GM18858 (cell line): ENCODE measurements at regions not wholly inside any gene's neighbourhood (a gene's known extent, or its start where the extent isn't known, plus 50 kb on each side); places are given as distances from the start of the nearest gene placed in this dataset.
"Not testable (repeated sequence)": the region's sequence is repeated elsewhere in the genome, so short reads cannot be mapped to it uniquely, and the experiment has no call there.

Experiments used
- ATAC-seq: cut with Tn5 transposase; IDR thresholded peaks from one replicate; pipeline ENCODE4 v1.9.1; 2021; ENCODE audit not compliant: unreplicated experiment

GRCh38 chr22:34805771-34806170, 260.2 kb upstream of the ISX start:
- no peak for ATAC-seq

DNA sequence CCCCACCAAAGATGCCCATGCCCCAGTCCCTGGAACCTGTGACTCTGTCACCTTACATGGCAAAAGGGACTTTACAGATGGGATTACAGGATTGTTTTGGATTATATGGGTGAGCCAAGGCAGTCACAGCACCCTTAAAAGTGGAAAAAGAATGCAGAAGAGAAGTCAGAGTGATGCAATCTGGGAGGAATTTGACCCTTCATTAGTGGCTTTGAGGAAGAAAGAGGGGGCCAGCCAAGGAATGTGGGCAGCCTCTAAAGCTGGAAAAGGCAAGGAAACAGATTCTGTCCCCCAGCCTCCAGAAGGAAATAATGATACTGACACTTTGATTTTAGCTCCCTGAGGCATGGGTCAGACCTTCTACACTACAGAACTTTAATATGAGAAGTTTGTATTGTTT, 257.3 kb upstream of the ISX start:
- ATAC-seq: no peak

GRCh38 chr22:34812631-34813030, 253.3 kb upstream of the ISX start:
- no peak for ATAC-seq

- no peak for ATAC-seq
These were observed 251.5 kb upstream of the ISX start for GRCh38 chr22:34814260-34815025.

GRCh38 chr22:34829485-34829884, 236.5 kb upstream of the ISX start:
- no peak for ATAC-seq

DNA sequence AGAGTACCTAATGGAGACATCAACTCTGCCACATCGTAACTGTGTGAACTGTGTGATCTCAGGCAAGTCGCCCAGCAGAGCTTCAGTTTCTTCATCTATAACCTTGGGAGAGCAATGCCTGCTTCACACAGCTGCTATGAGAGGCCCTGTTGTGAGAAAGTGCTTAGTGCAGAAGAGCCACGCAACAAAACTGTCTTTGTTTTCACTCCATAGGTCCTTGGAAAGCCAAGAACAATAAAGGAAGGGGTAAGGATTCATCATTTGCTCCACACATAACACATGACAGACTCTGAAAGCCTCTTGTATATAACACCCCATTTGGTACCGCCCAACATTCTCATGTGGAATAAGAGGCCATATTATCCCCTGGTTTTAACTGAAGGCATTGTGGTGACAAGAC, 231.9 kb upstream of the ISX start:
- ATAC-seq: no peak

GRCh38 chr22:34834541-34834940, 231.4 kb upstream of the ISX start:
- ATAC-seq: not testable (repeated sequence)

DNA sequence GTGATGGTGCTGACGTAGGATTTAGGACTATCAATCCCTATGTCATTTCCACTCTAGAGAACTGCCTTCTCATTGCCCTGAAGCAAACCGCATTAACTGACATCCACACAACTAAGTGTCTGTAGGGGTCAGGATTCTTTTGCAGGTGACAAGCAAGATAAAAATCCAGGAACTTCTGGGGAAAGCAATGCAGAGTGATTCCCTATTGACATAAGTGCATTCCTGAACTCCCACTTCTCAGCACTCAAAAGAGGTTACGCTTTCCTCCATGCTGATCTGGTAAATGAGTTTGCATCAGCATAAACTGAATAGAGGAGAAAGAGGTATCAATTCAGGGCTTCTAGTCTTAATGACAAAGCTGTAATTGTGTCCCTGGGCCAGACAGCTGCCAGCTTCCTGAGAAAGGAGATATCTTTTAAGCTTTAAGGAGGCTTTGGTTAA, 224.6 kb upstream of the ISX start:
- ATAC-seq: no peak

- ATAC-seq: no peak
These were observed 224.0 kb upstream of the ISX start for GRCh38 chr22:34841911-34842310.

DNA sequence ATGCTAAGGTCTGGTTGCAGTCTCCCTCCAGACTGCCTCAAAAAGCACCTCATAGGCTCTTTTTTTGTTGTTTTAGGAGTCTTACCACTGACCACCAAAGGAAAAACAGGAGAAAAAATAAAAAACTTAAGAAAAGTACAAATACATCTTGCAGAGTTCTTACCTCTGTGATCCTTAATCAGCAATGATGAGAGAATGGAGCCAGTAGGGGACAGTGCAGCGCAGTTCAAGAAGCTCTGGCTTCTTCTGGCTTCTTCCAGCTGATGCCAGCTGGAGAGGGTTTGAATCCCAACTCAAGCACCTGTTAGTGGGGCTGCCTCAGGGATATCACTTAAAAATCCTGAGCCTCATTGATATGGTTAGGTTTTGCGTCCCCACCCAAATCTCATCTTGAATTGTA, 223.3 kb upstream of the ISX start:
- ATAC-seq: no peak

DNA sequence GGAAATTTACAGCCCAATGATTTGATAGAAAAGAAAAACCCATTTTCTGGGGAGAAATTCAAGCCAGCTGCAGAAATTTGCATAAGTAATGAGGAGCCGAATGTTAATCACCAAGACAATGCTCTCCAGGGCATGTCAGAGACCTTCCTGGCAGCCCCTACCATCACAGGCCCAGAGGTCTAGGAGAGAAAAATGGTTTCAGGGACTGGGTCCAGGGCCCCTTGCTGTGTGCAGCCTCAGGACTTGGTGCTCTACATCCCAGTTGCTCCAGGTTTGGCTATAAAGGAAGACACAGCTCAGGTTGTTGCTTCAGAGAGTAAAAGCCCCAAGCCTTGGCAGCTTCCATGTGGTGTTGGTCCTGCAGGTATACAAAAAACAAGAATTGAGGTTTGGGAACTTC, 222.2 kb upstream of the ISX start:
- not testable (repeated sequence) for ATAC-seq

GRCh38 chr22:34845391-34845790, 220.6 kb upstream of the ISX start:
- no peak for ATAC-seq

GRCh38 chr22:34847072-34847471, 218.9 kb upstream of the ISX start:
- peak; percentile 51 for ATAC-seq

GRCh38 chr22:34849965-34850364, 216.0 kb upstream of the ISX start:
- ATAC-seq: no peak

DNA sequence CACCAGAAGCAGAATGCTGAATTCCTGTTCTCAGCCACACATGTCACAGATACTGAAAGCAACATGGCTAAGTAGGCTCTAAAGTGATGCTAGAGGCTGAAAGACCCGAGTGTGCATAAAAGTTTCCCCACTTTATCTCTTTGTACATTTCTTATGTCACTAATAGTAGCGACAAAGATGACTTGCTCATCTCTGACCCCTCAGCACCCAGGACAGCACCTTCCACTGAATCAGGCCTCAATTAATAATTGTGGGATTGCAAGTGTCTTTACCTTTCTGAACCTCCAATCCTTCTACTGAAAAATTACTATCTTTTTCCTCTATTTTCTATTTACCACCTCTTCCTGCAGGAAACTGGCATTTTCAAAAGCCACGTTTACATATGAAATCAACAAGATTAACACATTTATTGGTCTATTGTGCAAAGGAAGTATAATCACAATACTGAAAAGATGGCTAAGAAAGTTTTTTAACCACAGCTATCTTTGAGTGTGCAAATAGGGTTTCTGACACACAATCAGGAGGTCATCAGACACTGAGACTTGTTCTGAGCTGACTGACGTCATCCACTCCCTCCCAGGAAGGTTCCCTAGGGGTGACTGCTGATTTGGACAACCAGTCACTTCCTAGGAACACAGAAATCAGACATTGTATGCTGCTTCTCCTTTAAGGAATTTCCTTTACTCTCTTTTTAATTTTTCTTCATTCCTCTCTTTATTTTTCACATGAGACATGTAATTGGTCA, 213.9 kb upstream of the ISX start:
- no peak for ATAC-seq

DNA sequence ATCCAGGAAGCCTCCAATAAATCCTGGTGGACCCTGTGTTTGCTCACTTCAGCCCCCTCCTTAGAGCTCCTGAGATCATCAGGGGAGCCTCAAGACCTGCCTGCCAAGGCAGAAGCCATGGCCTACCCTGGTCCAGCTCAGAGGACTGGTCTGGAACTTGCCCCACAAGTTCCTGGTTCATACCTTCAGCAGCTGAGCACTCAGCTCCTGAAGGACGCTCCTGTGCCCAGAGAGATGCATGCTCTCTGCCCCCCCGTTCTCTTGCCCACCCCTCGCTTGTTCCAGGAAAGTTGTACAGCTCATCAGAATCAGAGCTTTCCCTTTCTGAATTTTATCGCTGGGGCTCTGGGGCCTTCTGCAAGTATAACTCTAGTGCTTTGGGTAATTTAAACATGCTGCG, 210.5 kb upstream of the ISX start:
- ATAC-seq: no peak

GRCh38 chr22:34858066-34858465, 207.9 kb upstream of the ISX start:
- ATAC-seq: no peak

GRCh38 chr22:34861787-34862186, 204.2 kb upstream of the ISX start:
- ATAC-seq: no peak

GRCh38 chr22:34866081-34866480, 199.9 kb upstream of the ISX start:
- no peak for ATAC-seq

- ATAC-seq: no peak
These were observed 199.3 kb upstream of the ISX start for GRCh38 chr22:34866495-34867131.

GRCh38 chr22:34877506-34877905, 188.5 kb upstream of the ISX start:
- no peak for ATAC-seq

- no peak for ATAC-seq
These were observed 187.8 kb upstream of the ISX start for GRCh38 chr22:34878171-34878570.
